Uterus (tissue), 3 donors: ENCODE measurements at regions not wholly inside any gene's neighbourhood (a gene's known extent, or its start where the extent isn't known, plus 50 kb on each side); places are given as distances from the start of the nearest gene placed in this dataset.
"Not testable (repeated sequence)": the region's sequence is repeated elsewhere in the genome, so short reads cannot be mapped to it uniquely, and the experiment has no call there.

Experiments used
- DNase-seq, 2 donors: peaks; one replicate each; pipeline ENCODE4 v3.0.0-alpha.2; 2019 to 2020
- H3K27ac ChIP-seq, 2 donors: fragments of 200-600 bp; sonication (generic); 1 replicate in 1 of 2; 2 replicates in 1 of 2; pipeline ENCODE4 v1.5.1; 2016 to 2018
- H3K27me3 ChIP-seq, 2 donors: fragments of 200-600 bp; sonication (generic); one replicate each; pipeline ENCODE4 v1.5.1; 2018 to 2019; ENCODE audit warnings: control low read depth in 1 of 2
- H3K36me3 ChIP-seq, 2 donors: fragments of 200-600 bp; sonication (generic); one replicate each; pipeline ENCODE4 v1.5.1; 2019; ENCODE audit warnings: control low read depth in 1 of 2
- H3K4me1 ChIP-seq, 2 donors: fragments of 200-600 bp; sonication (generic); one replicate each; pipeline ENCODE4 v1.5.1; 2018 to 2019; ENCODE audit warnings: control low read depth in 1 of 2
- H3K4me3 ChIP-seq, 2 donors: fragments of 200-600 bp; sonication (generic); 1 replicate in 1 of 2; 2 replicates in 1 of 2; pipeline ENCODE4 v1.5.1; 2018 to 2019; ENCODE audit warnings: mild to moderate bottlenecking in 1 of 2
- H3K9me3 ChIP-seq, 2 donors: fragments of 200-600 bp; sonication (generic); one replicate each; pipeline ENCODE4 v1.5.1; 2019; ENCODE audit warnings: control low read depth in 1 of 2
- CTCF ChIP-seq, 4 experiments: fragments of 200-600 bp in 2 of 4; fragments of 450-650 bp in 2 of 4; sonication (generic) in 2 of 4; IDR thresholded peaks; one replicate each; pipeline ENCODE4 v1.5.1; 2016 to 2019; ENCODE audit warnings: antibody characterized with exemption in 4 of 4, mild to moderate bottlenecking in 2 of 4, moderate library complexity in 1 of 4
- POLR2A ChIP-seq, 2 donors: fragments of 450-650 bp; IDR thresholded peaks; one replicate each; pipeline ENCODE4 v1.6.1; 2016; ENCODE audit warnings: antibody characterized with exemption in 2 of 2, mild to moderate bottlenecking in 1 of 2, moderate library complexity in 1 of 2
- intact Hi-C: fragments of 100-400 bp; cut with DNase I; formaldehyde crosslinking; loops from one replicate; pipeline ENCODE4 v1.15.1; 2023; ENCODE audit warnings: low total_unique reads
- donor health status: DM: yes; HTN: yes; CAD: no.

GRCh38 chr1:30550365-30551220, 172.8 kb downstream of the MATN1 start:
- TF ChIP-seq POLR2A (IDR thresholded peaks at IDR 0.05) (no peak), CTCF (IDR thresholded peaks at IDR 0.05) (no peak)
- H3K4me3 ChIP-seq: no peak overlapping the region
- intact Hi-C loops: no loop called here
- DNase-seq: no peak
- H3K27ac ChIP-seq: no peak overlapping the region
- no peaks in the 10 kb centered on the region for H3K4me1 ChIP-seq
- no peaks in the 10 kb centered on the region for H3K9me3 ChIP-seq
- no peaks in the 10 kb centered on the region for H3K27me3 ChIP-seq
- no peaks in the 10 kb centered on the region for H3K36me3 ChIP-seq

GRCh38 chr1:30549872-30550271, 173.5 kb downstream of the MATN1 start:
- H3K9me3 ChIP-seq, H3K4me1 ChIP-seq, H3K4me3 ChIP-seq, DNase-seq, H3K27ac ChIP-seq, H3K36me3 ChIP-seq, H3K27me3 ChIP-seq, intact Hi-C loops: not testable (repeated sequence)

- H3K27ac ChIP-seq: no peak overlapping the region
- no peaks in the 10 kb centered on the region for H3K4me1 ChIP-seq
- H3K4me3 ChIP-seq: no peak overlapping the region
- intact Hi-C loops: no loop called here
- H3K9me3 ChIP-seq: no peaks in the 10 kb centered on the region
- no peaks in the 10 kb centered on the region for H3K27me3 ChIP-seq
- no peak for TF ChIP-seq CTCF (IDR thresholded peaks at IDR 0.05)
- no peak for TF ChIP-seq POLR2A (IDR thresholded peaks at IDR 0.05)
- H3K36me3 ChIP-seq: no peaks in the 10 kb centered on the region
- no peak for DNase-seq
Observed at GRCh38 chr1:30548294-30548693, 175.1 kb downstream of the MATN1 start.

GRCh38 chr1:30547326-30547725, 176.1 kb downstream of the MATN1 start:
- H3K36me3 ChIP-seq, intact Hi-C loops: not testable (repeated sequence)

GRCh38 chr1:30545365-30545764, 178.0 kb downstream of the MATN1 start:
- H3K27me3 ChIP-seq: no peaks in the 10 kb centered on the region
- no peak for DNase-seq
- H3K4me1 ChIP-seq: no peaks in the 10 kb centered on the region
- no peak overlapping the region for H3K4me3 ChIP-seq
- no peak overlapping the region for H3K27ac ChIP-seq
- no peaks in the 10 kb centered on the region for H3K36me3 ChIP-seq
- TF ChIP-seq POLR2A (IDR thresholded peaks at IDR 0.05): no peak
- no peak for TF ChIP-seq CTCF (IDR thresholded peaks at IDR 0.05)
- intact Hi-C loops: no loop called here
- no peaks in the 10 kb centered on the region for H3K9me3 ChIP-seq

More at GRCh38 chr1:30547326-30547725, 176.1 kb downstream of the MATN1 start:
- H3K27me3 ChIP-seq, DNase-seq, H3K4me1 ChIP-seq, H3K27ac ChIP-seq, H3K9me3 ChIP-seq, H3K4me3 ChIP-seq: not testable (repeated sequence)

GRCh38 chr1:30541721-30542485, 181.5 kb downstream of the MATN1 start:
- H3K36me3 ChIP-seq: no peaks in the 10 kb centered on the region
- TF ChIP-seq POLR2A (IDR thresholded peaks at IDR 0.05) (no peak), CTCF (IDR thresholded peaks at IDR 0.05) (no peak)
- DNase-seq: no peak

More at GRCh38 chr1:30541721-30542485, 181.5 kb downstream of the MATN1 start:
- Histone ChIP-seq H3K4me1 (no peaks in the 10 kb centered on the region), H3K27ac (no peak overlapping the region), H3K9me3 (no peaks in the 10 kb centered on the region), H3K27me3 (no peaks in the 10 kb centered on the region), H3K4me3 (no peak overlapping the region)
- intact Hi-C loops: no loop called here
